Lower leg skin (tissue), 4 donors: ENCODE measurements at regions not wholly inside any gene's neighbourhood (a gene's known extent, or its start where the extent isn't known, plus 50 kb on each side); places are given as distances from the start of the nearest gene placed in this dataset.

Experiments
- DNase-seq, 2 donors: peaks; one replicate each; pipeline ENCODE4 v3.0.0-alpha.2; 2019; ENCODE audit warnings: low spot score in 2 of 2
- H3K4me3 ChIP-seq: fragments of 200-600 bp; sonication (generic); 2 replicates; pipeline ENCODE4 v1.5.1; 2017; ENCODE audit warnings: mild to moderate bottlenecking, low read depth; ENCODE audit not compliant: poor library complexity, severe bottlenecking
- POLR2A ChIP-seq, 2 donors: fragments of 450-650 bp; IDR thresholded peaks; one replicate each; pipeline ENCODE4 v1.6.1; 2016 to 2017; ENCODE audit warnings: antibody characterized with exemption in 2 of 2, mild to moderate bottlenecking in 1 of 2, moderate library complexity in 1 of 2
- WGBS, 2 donors: methylation state at CpG; one replicate each; pipeline ENCODE4 v1.1.5; 2018; 5-methylcytosine and 5-hydroxymethylcytosine counted together
- intact Hi-C: fragments of 100-400 bp; cut with DNase I; formaldehyde crosslinking; loops from one replicate; pipeline ENCODE4 v1.15.0; 2023; ENCODE audit warnings: low total_unique reads
- TF ChIP-seq, protein P1 (sequence below), 3 donors: fragments of 450-650 bp; IDR thresholded peaks; one replicate each; pipeline ENCODE4 v1.5.1; 2016; ENCODE audit warnings: antibody characterized with exemption in 3 of 3, mild to moderate bottlenecking in 3 of 3, moderate library complexity in 2 of 3

DNA sequence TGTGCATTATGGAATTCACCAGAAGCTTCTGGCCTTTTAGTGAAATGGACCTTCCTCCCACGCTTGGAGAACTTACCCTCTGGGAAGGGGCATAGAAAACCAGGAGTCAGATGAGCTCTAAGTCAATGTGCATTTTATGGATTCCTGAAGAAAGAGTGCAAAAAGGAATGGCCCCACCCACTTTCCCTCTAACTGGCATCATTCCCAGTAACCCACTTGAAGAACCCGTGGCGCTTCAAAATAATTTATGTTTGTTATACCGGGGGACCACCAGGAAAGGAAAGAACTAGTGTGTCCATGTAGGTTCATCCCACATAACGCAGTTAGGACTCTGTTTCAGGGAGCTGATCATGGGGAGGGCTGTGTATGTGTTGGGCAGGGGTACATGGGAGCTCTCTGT lies 1153.4 kb downstream of the TMEM121 start:
- 50 to 66% methylated on average over 5 of the region's 5 CpGs for WGBS, 2 donors
- H3K4me3 ChIP-seq: no peak overlapping the region
- intact Hi-C loops: no loop called here
- TF ChIP-seq, protein P1, sequence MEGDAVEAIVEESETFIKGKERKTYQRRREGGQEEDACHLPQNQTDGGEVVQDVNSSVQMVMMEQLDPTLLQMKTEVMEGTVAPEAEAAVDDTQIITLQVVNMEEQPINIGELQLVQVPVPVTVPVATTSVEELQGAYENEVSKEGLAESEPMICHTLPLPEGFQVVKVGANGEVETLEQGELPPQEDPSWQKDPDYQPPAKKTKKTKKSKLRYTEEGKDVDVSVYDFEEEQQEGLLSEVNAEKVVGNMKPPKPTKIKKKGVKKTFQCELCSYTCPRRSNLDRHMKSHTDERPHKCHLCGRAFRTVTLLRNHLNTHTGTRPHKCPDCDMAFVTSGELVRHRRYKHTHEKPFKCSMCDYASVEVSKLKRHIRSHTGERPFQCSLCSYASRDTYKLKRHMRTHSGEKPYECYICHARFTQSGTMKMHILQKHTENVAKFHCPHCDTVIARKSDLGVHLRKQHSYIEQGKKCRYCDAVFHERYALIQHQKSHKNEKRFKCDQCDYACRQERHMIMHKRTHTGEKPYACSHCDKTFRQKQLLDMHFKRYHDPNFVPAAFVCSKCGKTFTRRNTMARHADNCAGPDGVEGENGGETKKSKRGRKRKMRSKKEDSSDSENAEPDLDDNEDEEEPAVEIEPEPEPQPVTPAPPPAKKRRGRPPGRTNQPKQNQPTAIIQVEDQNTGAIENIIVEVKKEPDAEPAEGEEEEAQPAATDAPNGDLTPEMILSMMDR (IDR thresholded peaks at IDR 0.05): no peak
- TF ChIP-seq POLR2A (IDR thresholded peaks at IDR 0.05): no peak
- DNase-seq: no peak

DNA sequence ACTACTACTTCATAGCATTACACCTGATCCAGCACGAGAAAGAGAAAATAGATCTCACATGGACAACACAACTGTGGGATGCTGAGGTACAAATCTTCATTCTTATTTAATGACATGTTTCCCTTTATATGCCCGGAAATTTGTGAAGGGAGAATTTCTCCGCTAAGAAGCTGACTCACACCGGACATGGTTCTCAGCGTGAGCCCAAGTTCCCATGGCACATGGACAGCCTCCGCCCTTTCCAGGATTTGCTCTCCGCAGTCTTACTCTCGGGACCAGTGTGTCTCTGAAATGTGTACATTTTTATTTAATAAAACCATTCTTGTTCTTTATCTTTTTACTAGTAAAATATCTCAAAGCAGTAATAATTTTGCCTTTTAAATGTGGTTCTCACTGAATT lies 1154.8 kb downstream of the TMEM121 start:
- intact Hi-C loops: no loop called here
- no peak for TF ChIP-seq POLR2A (IDR thresholded peaks at IDR 0.05)
- TF ChIP-seq, protein P1 (IDR thresholded peaks at IDR 0.05): no peak
- no peak for DNase-seq
- 73 to 84% methylated on average over 8 of the region's 8 CpGs for WGBS, 2 donors
- H3K4me3 ChIP-seq: no peak overlapping the region

DNA sequence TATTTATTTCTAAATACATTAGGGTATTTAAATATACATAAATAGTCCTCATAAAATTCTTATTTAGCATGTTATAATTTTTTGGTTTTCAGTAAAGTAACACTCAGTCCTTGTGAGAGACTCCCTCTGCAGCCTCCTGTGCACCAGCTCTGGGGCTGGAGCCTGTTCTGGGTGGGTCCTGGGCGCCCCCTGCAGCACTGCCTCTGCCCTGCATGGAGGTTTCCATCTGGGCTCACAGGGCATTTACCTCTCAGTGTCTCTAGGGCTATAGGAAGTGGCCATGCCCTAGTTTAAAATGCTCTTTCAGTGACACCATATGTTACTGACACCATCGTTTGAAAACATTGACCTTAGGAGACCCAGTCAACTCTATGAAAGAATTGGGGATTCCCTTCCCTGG lies 1155.2 kb downstream of the TMEM121 start:
- no peak for DNase-seq
- 38 to 39% methylated on average over 2 of the region's 2 CpGs for WGBS, 2 donors
- intact Hi-C loops: no loop called here
- TF ChIP-seq POLR2A (IDR thresholded peaks at IDR 0.05): no peak
- TF ChIP-seq, protein P1 (IDR thresholded peaks at IDR 0.05): no peak
- H3K4me3 ChIP-seq: no peak overlapping the region

DNA sequence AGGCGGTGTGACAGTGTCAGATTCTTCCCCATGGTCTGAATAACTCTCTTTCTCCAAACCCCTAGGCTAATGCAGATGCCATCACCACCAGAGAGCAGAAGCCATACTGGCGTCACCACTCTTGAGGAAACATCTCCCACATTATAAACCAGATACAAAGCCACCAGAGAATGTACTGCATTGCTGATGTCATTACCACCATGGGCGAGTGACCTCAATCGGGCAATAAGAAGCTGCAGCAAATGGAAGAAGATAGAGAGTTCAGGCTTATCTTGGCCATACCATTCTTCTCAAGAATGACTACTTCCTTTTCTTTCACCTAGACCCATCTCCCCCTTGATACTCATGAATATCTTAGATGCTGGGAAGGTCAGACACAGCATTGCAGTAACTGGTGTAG lies 1157.2 kb downstream of the TMEM121 start:
- WGBS, 2 donors: 59 to 78% methylated on average over 4 of the region's 4 CpGs

DNA sequence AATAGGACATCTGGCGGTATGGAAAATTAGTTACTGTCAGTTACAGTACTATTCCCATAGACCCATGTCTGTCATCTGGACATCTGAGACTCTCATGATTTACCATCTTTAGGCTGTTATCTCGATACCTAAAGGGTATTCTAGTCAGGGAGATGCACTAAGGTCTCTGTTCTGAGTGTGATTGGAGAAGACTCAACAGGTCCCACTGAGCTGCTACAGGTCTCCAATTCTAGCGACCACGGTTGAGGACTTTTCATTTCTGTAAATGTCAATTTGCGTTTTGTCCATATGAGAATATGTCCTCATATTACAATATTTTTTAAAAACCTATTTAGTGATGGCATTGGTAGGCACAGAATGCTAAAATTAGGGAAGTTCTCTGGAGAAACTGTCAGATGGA lies 1160.2 kb downstream of the TMEM121 start:
- H3K4me3 ChIP-seq: no peak overlapping the region
- WGBS, 2 donors: 63 to 69% methylated on average over 5 of the region's 5 CpGs
- intact Hi-C loops: no loop called here
- DNase-seq: no peak
- TF ChIP-seq, protein P1 (IDR thresholded peaks at IDR 0.05): no peak
- no peak for TF ChIP-seq POLR2A (IDR thresholded peaks at IDR 0.05)

More for the DNA sequence above, 1157.2 kb downstream of the TMEM121 start:
- intact Hi-C loops: no loop called here
- DNase-seq: no peak
- no peak for TF ChIP-seq POLR2A (IDR thresholded peaks at IDR 0.05)
- TF ChIP-seq, protein P1 (IDR thresholded peaks at IDR 0.05): no peak
- H3K4me3 ChIP-seq: no peak overlapping the region

DNA sequence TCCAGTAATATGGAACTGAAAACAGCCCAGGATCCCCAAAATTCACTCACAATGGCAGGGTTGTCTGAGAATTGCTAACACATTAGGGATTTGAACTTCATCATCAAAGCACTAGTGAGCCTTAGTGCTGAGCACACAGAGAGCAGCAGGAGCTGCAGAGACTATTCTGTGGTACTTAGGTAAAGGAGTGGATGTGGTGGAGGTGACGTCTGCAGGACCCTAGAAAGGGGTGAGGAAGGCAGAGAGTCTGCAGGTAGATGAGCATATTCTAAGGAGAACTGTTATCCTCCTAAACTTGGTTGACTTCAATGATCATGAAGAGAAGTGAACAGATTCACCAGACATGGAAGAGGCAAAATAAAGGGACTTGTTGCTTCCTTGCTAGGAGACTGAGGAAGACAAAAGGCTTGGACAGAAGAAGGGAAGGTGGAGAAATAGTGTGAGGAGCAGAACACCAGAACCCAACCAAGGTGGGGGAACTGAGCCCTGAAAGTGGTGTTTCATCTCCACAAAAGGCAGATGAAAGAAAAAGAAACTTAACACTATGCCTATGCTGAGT lies 1164.0 kb downstream of the TMEM121 start:
- 33 to 75% methylated on average over 1 of the region's 1 CpG for WGBS, 2 donors
- intact Hi-C loops: no loop called here
- no peak overlapping the region for H3K4me3 ChIP-seq
- TF ChIP-seq POLR2A (IDR thresholded peaks at IDR 0.05): no peak
- no peak for DNase-seq
